Activated T-cell treated with anti-CD3 and anti-CD28 coated beads, Interleukin-2, amount 50 U/mL, for 24 hours (primary cell): ENCODE measurements at regions not wholly inside any gene's neighbourhood (a gene's known extent, or its start where the extent isn't known, plus 50 kb on each side); places are given as distances from the start of the nearest gene placed in this dataset.

Experiments used
- DNase-seq: peaks from one replicate; pipeline ENCODE4 v3.0.0-alpha.2; 2020
- H3K27ac Mint-ChIP-seq: 2 replicates; pipeline ENCODE4 v1.8.0; 2020; ENCODE audit warnings: mild to moderate bottlenecking, mixed read lengths
- H3K27me3 Mint-ChIP-seq: 2 replicates; pipeline ENCODE4 v1.8.0; 2020; ENCODE audit warnings: mixed read lengths
- H3K36me3 Mint-ChIP-seq: 2 replicates; pipeline ENCODE4 v1.8.0; 2020; ENCODE audit warnings: low read depth, mixed read lengths
- H3K4me1 Mint-ChIP-seq: 2 replicates; pipeline ENCODE4 v1.8.0; 2020; ENCODE audit warnings: low read depth, mixed read lengths
- H3K4me3 Mint-ChIP-seq: 2 replicates; pipeline ENCODE4 v1.8.0; 2020; ENCODE audit warnings: mild to moderate bottlenecking, moderate library complexity, mixed read lengths
- H3K9me3 Mint-ChIP-seq: 2 replicates; pipeline ENCODE4 v1.8.0; 2020; ENCODE audit warnings: mixed read lengths

- H3K36me3 Mint-ChIP-seq = no peaks in the 10 kb centered on the region
- H3K27ac Mint-ChIP-seq = no peak overlapping the region
- no peak overlapping the region for H3K4me3 Mint-ChIP-seq
- H3K27me3 Mint-ChIP-seq = peaks cover 20% of the 10 kb centered on the region
- no peaks in the 10 kb centered on the region for H3K9me3 Mint-ChIP-seq
- no peak for DNase-seq
- no peaks in the 10 kb centered on the region for H3K4me1 Mint-ChIP-seq
Measured at GRCh38 chr1:207971331-207972219, 60.6 kb upstream of the CD34 start.

GRCh38 chr1:207970329-207971233, 59.7 kb upstream of the CD34 start:
- H3K4me1 Mint-ChIP-seq = no peaks in the 10 kb centered on the region
- peaks cover 20% of the 10 kb centered on the region for H3K27me3 Mint-ChIP-seq
- no peaks in the 10 kb centered on the region for H3K9me3 Mint-ChIP-seq
- H3K4me3 Mint-ChIP-seq = no peak overlapping the region
- H3K36me3 Mint-ChIP-seq = no peaks in the 10 kb centered on the region
- H3K27ac Mint-ChIP-seq = no peak overlapping the region
- DNase-seq = no peak

GRCh38 chr1:207969528-207969927, 58.6 kb upstream of the CD34 start:
- H3K27ac Mint-ChIP-seq = no peak overlapping the region
- no peaks in the 10 kb centered on the region for H3K9me3 Mint-ChIP-seq
- H3K36me3 Mint-ChIP-seq = no peaks in the 10 kb centered on the region
- peaks cover 26% of the 10 kb centered on the region for H3K27me3 Mint-ChIP-seq
- no peak overlapping the region for H3K4me3 Mint-ChIP-seq
- no peak for DNase-seq
- H3K4me1 Mint-ChIP-seq = no peaks in the 10 kb centered on the region

DNA sequence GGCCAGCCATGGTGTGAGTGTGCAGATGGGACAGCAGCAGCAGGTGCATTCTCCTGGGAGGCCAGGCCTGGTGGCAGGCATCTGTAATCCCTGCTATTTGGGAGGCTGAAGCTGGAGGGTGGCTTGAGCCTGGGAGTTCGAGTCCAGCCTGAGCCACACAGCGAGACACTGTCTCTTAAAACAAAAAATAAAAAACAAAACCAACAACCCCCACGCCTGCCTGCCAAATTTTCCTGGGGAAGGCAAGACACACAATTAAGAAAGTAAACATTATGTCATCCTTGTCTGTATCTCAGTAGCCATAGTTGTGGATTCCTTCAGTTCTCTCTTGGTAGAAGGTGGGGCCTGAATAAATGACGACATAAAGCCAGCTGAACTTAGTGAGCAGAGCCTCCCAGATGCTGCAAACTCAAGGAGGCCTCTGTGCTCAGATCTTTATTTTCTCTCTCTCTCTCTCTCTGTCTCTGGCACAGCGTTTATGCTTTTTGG, 57.6 kb upstream of the CD34 start:
- DNase-seq = no peak
- Mint-ChIP-seq H3K9me3 (no peaks in the 10 kb centered on the region), H3K4me1 (peaks cover 3% of the 10 kb centered on the region), H3K27me3 (peaks cover 19% of the 10 kb centered on the region), H3K36me3 (no peaks in the 10 kb centered on the region), H3K4me3 (no peak overlapping the region), H3K27ac (no peak overlapping the region)

- no peaks in the 10 kb centered on the region for H3K9me3 Mint-ChIP-seq
- DNase-seq = no peak
- H3K4me1 Mint-ChIP-seq = peaks cover 9% of the 10 kb centered on the region
- no peak overlapping the region for H3K27ac Mint-ChIP-seq
- no peaks in the 10 kb centered on the region for H3K36me3 Mint-ChIP-seq
- H3K4me3 Mint-ChIP-seq = no peak overlapping the region
- H3K27me3 Mint-ChIP-seq = peaks cover 14% of the 10 kb centered on the region
Measured at GRCh38 chr1:207967703-207968102, 56.8 kb upstream of the CD34 start.

- no peaks in the 10 kb centered on the region for H3K36me3 Mint-ChIP-seq
- H3K27me3 Mint-ChIP-seq = peaks cover 9% of the 10 kb centered on the region
- H3K4me1 Mint-ChIP-seq = peaks cover 10% of the 10 kb centered on the region
- no peaks in the 10 kb centered on the region for H3K9me3 Mint-ChIP-seq
- no peak overlapping the region for H3K27ac Mint-ChIP-seq
- no peak for DNase-seq
- no peak overlapping the region for H3K4me3 Mint-ChIP-seq
Measured at GRCh38 chr1:207966521-207966920, 55.6 kb upstream of the CD34 start.

- Mint-ChIP-seq H3K36me3 (no peaks in the 10 kb centered on the region), H3K4me1 (peaks cover 10% of the 10 kb centered on the region), H3K9me3 (no peaks in the 10 kb centered on the region), H3K4me3 (no peak overlapping the region), H3K27me3 (peaks cover 16% of the 10 kb centered on the region), H3K27ac (no peak overlapping the region)
- DNase-seq = no peak
Measured at GRCh38 chr1:207965392-207966387, 54.8 kb upstream of the CD34 start.

GRCh38 chr1:207964195-207964966, 53.5 kb upstream of the CD34 start:
- no peaks in the 10 kb centered on the region for H3K36me3 Mint-ChIP-seq
- H3K27ac Mint-ChIP-seq = no peak overlapping the region
- no peak overlapping the region for H3K4me3 Mint-ChIP-seq
- no peaks in the 10 kb centered on the region for H3K9me3 Mint-ChIP-seq
- no peak for DNase-seq
- H3K27me3 Mint-ChIP-seq = peaks cover 29% of the 10 kb centered on the region
- H3K4me1 Mint-ChIP-seq = peaks cover 15% of the 10 kb centered on the region

DNA sequence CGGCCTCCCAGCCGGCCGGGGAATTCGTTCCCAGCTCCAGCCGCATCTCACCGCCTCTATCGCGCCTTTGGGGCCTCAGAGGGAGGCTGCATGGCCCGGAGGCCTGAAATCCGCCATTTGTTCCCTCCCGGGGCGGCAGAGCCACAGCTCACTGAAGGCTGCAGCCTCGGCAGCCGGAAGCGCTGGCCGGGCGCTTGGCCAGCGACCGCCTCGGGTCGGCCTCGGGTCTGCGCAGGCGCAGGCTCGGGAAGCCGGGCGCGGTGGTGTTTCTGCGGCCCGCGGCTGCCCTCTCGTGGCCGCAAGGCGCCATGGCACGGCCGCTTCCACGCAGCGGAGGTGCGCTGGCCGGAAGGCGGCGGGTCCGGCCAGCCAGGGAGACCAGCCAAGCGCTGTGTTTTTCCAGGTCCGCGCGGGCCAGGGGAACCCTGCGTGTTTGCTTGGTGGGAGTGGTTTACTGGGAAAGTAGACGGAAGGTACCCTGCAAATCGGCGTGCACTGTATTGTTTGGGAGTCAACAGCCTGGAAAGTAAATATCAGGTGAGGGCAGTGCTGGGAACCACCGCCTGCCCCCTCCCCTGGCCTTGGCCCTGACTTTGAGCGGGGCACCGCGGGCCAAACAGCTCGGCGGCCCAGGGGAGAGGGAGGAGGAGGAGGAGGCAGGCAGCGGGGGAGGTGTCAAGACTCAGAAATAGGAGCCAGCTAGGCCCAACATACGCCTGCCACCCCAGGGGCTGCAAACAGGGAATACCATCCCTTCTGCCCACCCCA, 52.7 kb upstream of the CD34 start:
- H3K4me1 Mint-ChIP-seq = peaks cover 15% of the 10 kb centered on the region
- peaks cover 33% of the 10 kb centered on the region for H3K27me3 Mint-ChIP-seq
- H3K9me3 Mint-ChIP-seq = no peaks in the 10 kb centered on the region
- peak; percentile 93 for DNase-seq
- peak overlapping the region; percentile 77 for H3K4me3 Mint-ChIP-seq
- H3K27ac Mint-ChIP-seq = peak overlapping the region; percentile 68
- H3K36me3 Mint-ChIP-seq = no peaks in the 10 kb centered on the region

GRCh38 chr1:207962716-207963426, 51.9 kb upstream of the CD34 start:
- Mint-ChIP-seq H3K27me3 (peaks cover 40% of the 10 kb centered on the region), H3K4me1 (peaks cover 15% of the 10 kb centered on the region), H3K36me3 (no peaks in the 10 kb centered on the region), H3K4me3 (peak overlapping the region; percentile 77), H3K27ac (peak overlapping the region; percentile 68), H3K9me3 (no peaks in the 10 kb centered on the region)
- no peak for DNase-seq
